Gastroesophageal sphincter (tissue), 3 donors: ENCODE measurements at regions not wholly inside any gene's neighbourhood (a gene's known extent, or its start where the extent isn't known, plus 50 kb on each side); places are given as distances from the start of the nearest gene placed in this dataset.

ENCODE experiments used
- POLR2AphosphoS5 ChIP-seq: sonication (generic); formaldehyde crosslinking; IDR thresholded peaks from one replicate; pipeline ENCODE4 v1.6.1; 2017; ENCODE audit warnings: antibody characterized with exemption
- TF ChIP-seq, protein P1 (sequence below), 4 experiments: fragments of 200-600 bp in 2 of 4; fragments of 450-650 bp in 2 of 4; sonication (generic) in 1 of 4; IDR thresholded peaks; one replicate each; pipeline ENCODE4 v1.5.1; 2017 to 2019; ENCODE audit warnings: antibody characterized with exemption in 4 of 4, mild to moderate bottlenecking in 2 of 4, moderate library complexity in 2 of 4

DNA sequence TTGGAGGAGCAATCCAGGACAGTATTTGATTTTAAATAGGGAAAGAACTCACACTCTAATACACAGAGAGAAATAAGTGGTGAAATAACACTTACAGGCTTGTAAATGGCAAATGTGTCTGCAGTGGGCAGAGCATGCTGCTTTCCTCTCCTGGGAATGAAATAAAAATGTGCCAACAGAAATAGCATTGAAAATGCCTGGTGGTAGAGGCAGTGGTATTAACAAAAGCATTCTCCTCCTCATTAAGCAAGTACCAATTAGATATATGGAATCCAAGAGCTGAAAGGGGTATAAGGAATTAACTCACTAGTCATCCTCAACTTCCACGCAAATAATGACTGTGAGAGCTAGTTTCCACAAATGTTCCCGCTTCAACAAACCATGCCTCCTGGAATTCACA is 364.1 kb upstream of the KCNMB2 start:
- TF ChIP-seq, protein P1, sequence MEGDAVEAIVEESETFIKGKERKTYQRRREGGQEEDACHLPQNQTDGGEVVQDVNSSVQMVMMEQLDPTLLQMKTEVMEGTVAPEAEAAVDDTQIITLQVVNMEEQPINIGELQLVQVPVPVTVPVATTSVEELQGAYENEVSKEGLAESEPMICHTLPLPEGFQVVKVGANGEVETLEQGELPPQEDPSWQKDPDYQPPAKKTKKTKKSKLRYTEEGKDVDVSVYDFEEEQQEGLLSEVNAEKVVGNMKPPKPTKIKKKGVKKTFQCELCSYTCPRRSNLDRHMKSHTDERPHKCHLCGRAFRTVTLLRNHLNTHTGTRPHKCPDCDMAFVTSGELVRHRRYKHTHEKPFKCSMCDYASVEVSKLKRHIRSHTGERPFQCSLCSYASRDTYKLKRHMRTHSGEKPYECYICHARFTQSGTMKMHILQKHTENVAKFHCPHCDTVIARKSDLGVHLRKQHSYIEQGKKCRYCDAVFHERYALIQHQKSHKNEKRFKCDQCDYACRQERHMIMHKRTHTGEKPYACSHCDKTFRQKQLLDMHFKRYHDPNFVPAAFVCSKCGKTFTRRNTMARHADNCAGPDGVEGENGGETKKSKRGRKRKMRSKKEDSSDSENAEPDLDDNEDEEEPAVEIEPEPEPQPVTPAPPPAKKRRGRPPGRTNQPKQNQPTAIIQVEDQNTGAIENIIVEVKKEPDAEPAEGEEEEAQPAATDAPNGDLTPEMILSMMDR (IDR thresholded peaks at IDR 0.05): no peak
- TF ChIP-seq POLR2AphosphoS5: no peak
